SK-N-SH treated with all-trans-retinoic acid at 6 μM for 48 hours (cell line): ENCODE measurements at regions not wholly inside any gene's neighbourhood (a gene's known extent, or its start where the extent isn't known, plus 50 kb on each side); places are given as distances from the start of the nearest gene placed in this dataset.

Source experiments
- ATAC-seq: fragments of 200-7000 bp; cut with Tn5 transposase; 3 replicates; pipeline ENCODE4 v1.9.1; 2020; ENCODE audit warnings: mild to moderate bottlenecking, moderate library complexity
- ARNTL ChIP-seq: fragments of 450-650 bp; formaldehyde crosslinking; IDR thresholded peaks from 2 replicates; pipeline ENCODE4 v1.5.0; 2020; ENCODE audit warnings: low read depth, mild to moderate bottlenecking, moderate library complexity, borderline replicate concordance
- BACH2 ChIP-seq: fragments of 250-450 bp; sonication (Bioruptor Pico); IDR thresholded peaks from 2 replicates; pipeline ENCODE4 v1.9.0; 2021; ENCODE audit warnings: mild to moderate bottlenecking, borderline replicate concordance
- CREB5 ChIP-seq: fragments of 250-450 bp; sonication (Bioruptor Pico); IDR thresholded peaks from 2 replicates; pipeline ENCODE4 v1.5.1; 2020; ENCODE audit warnings: low read depth, mild to moderate bottlenecking, moderate library complexity
- CSDC2 ChIP-seq: fragments of 250-450 bp; sonication (Bioruptor Pico); IDR thresholded peaks from 2 replicates; pipeline ENCODE4 v1.5.0; 2020; ENCODE audit warnings: mild to moderate bottlenecking, moderate library complexity
- CSRNP3 ChIP-seq: fragments of 250-450 bp; sonication (Bioruptor Pico); IDR thresholded peaks from 2 replicates; pipeline ENCODE4 v1.5.1; 2021; ENCODE audit warnings: mild to moderate bottlenecking, moderate library complexity
- ESRRG ChIP-seq: fragments of 250-450 bp; sonication (Bioruptor Pico); IDR thresholded peaks from 2 replicates; pipeline ENCODE4 v1.6.1; 2021; ENCODE audit warnings: mild to moderate bottlenecking
- GLIS3 ChIP-seq: fragments of 250-450 bp; sonication (Bioruptor Pico); IDR thresholded peaks from 2 replicates; pipeline ENCODE4 v1.5.0; 2020; ENCODE audit warnings: mild to moderate bottlenecking, moderate library complexity
- OSR1 ChIP-seq: fragments of 250-450 bp; sonication (Bioruptor Pico); IDR thresholded peaks from 2 replicates; pipeline ENCODE4 v1.8.0; 2022; ENCODE audit warnings: moderate library complexity, mild to moderate bottlenecking, inconsistent platforms
- PPARA ChIP-seq: fragments of 250-450 bp; sonication (Bioruptor Pico); IDR thresholded peaks from 2 replicates; pipeline ENCODE4 v1.5.0; 2020; ENCODE audit warnings: mild to moderate bottlenecking, borderline replicate concordance
- RARB ChIP-seq: fragments of 250-450 bp; sonication (Bioruptor Pico); IDR thresholded peaks from 2 replicates; pipeline ENCODE4 v1.8.0; 2021; ENCODE audit warnings: mild to moderate bottlenecking, moderate library complexity
- SNAI2 ChIP-seq: fragments of 250-450 bp; sonication (Bioruptor Pico); IDR thresholded peaks from 2 replicates; pipeline ENCODE4 v1.5.0; 2020; ENCODE audit warnings: mild to moderate bottlenecking, moderate library complexity
- ZC3H10 ChIP-seq: fragments of 250-450 bp; sonication (Bioruptor Pico); IDR thresholded peaks from 2 replicates; pipeline ENCODE4 v1.5.1; 2021; ENCODE audit warnings: mild to moderate bottlenecking, moderate library complexity
- ZFP3 ChIP-seq: fragments of 250-450 bp; sonication (Bioruptor Pico); IDR thresholded peaks from 2 replicates; pipeline ENCODE4 v1.5.0; 2020; ENCODE audit warnings: mild to moderate bottlenecking, moderate library complexity
- ZFP30 ChIP-seq: fragments of 450-650 bp; formaldehyde crosslinking; IDR thresholded peaks from 2 replicates; pipeline ENCODE4 v1.5.0; 2022; ENCODE audit warnings: mild to moderate bottlenecking, moderate library complexity
- ZNF565 ChIP-seq: fragments of 450-650 bp; formaldehyde crosslinking; conservative IDR thresholded peaks from 2 replicates; pipeline ENCODE4 v1.5.0; 2020; ENCODE audit warnings: low read depth, mild to moderate bottlenecking, moderate library complexity
- ZNF70 ChIP-seq: fragments of 450-650 bp; formaldehyde crosslinking; IDR thresholded peaks from 2 replicates; pipeline ENCODE4 v1.5.0; 2020; ENCODE audit warnings: mild to moderate bottlenecking, moderate library complexity
- ZNF8 ChIP-seq: fragments of 450-650 bp; formaldehyde crosslinking; IDR thresholded peaks from 2 replicates; pipeline ENCODE4 v1.5.0; 2020; ENCODE audit warnings: mild to moderate bottlenecking, moderate library complexity
- TF ChIP-seq, protein P1 (sequence below): fragments of 250-450 bp; sonication (Bioruptor Pico); IDR thresholded peaks from 2 replicates; pipeline ENCODE4 v1.8.0; 2020; ENCODE audit warnings: mild to moderate bottlenecking, moderate library complexity, borderline replicate concordance
- TF ChIP-seq, protein P2 (sequence below): fragments of 250-450 bp; sonication (Bioruptor Pico); IDR thresholded peaks from 2 replicates; pipeline ENCODE4 v1.5.0; 2020; ENCODE audit warnings: mild to moderate bottlenecking, moderate library complexity
- TF ChIP-seq, protein P3 (sequence below): fragments of 250-450 bp; sonication (Bioruptor Pico); IDR thresholded peaks from 2 replicates; pipeline ENCODE4 v1.8.0; 2021; ENCODE audit warnings: low read depth, mild to moderate bottlenecking, moderate library complexity, borderline replicate concordance

DNA sequence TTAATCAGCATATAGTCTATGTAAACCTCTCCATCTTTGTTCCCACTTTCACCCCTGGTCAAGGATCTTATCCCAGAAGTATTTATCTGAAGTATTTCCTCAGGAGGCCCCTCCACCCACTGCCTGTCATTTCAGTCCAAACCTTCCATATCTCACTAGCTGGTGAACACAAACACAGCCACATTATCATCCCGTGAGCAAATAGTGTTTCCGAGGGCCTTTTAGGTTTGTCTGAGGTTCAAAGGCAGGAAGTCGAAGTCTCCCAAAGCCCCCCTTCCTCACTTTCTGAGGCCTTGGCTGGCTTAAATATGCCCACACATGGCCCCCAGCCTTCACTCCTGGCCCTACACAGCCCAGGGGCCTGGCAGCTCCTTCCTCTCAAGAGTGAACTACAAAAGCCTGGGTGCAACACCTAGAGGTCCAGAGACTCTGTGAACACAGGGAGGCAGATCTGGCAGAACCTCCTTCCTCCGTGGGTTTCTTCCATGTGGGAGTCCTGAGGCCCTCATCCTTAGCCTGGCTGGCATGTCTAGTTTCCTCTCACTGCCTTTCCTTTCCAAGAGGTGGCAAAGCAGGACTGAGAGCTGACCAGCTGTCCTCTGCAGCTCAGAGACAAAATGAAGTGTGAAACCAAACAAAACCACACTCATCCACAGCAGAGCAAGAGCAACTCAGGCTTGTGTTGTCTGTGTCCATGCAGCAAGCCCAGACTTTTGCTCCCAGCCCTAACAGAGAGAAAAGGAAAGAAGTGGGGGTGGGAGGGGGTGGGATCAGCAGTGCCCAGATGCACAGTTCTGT lies 264.2 kb downstream of the SS18 start (continued):
- TF ChIP-seq CREB5 (CRISPR knock-in tag): no peak
- no peak for TF ChIP-seq GLIS3

GRCh38 chr18:25825056-25825455 lies 265.4 kb downstream of the SS18 start:
- TF ChIP-seq RARB (CRISPR knock-in tag): no peak
- TF ChIP-seq, all 23 proteins: peak for 0
- no peak for ATAC-seq

DNA sequence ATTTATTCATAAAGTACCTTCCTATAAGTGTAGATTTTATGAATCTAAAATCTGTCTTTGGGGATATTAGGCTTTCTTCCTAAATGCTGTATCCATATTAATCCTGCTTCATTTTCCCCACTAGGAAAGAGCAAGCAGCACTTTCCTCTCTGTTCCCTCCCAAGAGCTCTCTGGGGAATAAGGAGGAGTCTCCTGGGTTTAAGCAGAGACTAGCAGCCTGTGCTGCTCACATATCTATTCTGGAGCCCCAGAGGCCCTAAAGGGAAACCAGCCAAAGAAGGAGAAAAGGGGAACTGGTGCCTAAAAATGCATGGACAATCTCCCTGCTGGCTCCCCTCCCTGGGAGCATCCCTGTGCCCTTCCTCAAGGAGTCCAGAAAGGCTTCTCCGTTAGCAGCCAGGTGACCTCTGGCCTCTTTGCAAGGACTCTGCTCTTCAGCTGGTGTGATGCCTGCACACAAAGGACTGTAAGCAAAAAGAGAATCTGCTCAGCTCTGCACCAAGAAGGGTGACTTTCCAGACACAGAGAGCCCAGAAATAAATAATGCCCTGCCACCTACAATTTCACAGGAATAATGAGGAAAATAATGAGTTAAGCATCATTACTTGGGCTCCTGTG lies 270.6 kb downstream of the SS18 start:
- TF ChIP-seq SNAI2: no peak
- TF ChIP-seq BACH2 (CRISPR knock-in tag): no peak
- no peak for TF ChIP-seq ZNF565 (CRISPR knock-in tag)
- TF ChIP-seq GLIS3: no peak
- no peak for TF ChIP-seq CSRNP3
- TF ChIP-seq, protein P1, sequence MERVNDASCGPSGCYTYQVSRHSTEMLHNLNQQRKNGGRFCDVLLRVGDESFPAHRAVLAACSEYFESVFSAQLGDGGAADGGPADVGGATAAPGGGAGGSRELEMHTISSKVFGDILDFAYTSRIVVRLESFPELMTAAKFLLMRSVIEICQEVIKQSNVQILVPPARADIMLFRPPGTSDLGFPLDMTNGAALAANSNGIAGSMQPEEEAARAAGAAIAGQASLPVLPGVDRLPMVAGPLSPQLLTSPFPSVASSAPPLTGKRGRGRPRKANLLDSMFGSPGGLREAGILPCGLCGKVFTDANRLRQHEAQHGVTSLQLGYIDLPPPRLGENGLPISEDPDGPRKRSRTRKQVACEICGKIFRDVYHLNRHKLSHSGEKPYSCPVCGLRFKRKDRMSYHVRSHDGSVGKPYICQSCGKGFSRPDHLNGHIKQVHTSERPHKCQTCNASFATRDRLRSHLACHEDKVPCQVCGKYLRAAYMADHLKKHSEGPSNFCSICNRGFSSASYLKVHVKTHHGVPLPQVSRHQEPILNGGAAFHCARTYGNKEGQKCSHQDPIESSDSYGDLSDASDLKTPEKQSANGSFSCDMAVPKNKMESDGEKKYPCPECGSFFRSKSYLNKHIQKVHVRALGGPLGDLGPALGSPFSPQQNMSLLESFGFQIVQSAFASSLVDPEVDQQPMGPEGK (CRISPR knock-in tag): no peak
- TF ChIP-seq PPARA: no peak
- no peak for TF ChIP-seq OSR1 (CRISPR knock-in tag)
- TF ChIP-seq, protein P2, sequence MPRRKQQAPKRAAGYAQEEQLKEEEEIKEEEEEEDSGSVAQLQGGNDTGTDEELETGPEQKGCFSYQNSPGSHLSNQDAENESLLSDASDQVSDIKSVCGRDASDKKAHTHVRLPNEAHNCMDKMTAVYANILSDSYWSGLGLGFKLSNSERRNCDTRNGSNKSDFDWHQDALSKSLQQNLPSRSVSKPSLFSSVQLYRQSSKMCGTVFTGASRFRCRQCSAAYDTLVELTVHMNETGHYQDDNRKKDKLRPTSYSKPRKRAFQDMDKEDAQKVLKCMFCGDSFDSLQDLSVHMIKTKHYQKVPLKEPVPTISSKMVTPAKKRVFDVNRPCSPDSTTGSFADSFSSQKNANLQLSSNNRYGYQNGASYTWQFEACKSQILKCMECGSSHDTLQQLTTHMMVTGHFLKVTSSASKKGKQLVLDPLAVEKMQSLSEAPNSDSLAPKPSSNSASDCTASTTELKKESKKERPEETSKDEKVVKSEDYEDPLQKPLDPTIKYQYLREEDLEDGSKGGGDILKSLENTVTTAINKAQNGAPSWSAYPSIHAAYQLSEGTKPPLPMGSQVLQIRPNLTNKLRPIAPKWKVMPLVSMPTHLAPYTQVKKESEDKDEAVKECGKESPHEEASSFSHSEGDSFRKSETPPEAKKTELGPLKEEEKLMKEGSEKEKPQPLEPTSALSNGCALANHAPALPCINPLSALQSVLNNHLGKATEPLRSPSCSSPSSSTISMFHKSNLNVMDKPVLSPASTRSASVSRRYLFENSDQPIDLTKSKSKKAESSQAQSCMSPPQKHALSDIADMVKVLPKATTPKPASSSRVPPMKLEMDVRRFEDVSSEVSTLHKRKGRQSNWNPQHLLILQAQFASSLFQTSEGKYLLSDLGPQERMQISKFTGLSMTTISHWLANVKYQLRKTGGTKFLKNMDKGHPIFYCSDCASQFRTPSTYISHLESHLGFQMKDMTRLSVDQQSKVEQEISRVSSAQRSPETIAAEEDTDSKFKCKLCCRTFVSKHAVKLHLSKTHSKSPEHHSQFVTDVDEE (CRISPR knock-in tag): no peak
- no peak for TF ChIP-seq ZNF70
- TF ChIP-seq ZNF8: no peak
- no peak for TF ChIP-seq ESRRG (CRISPR knock-in tag)
- TF ChIP-seq CREB5 (CRISPR knock-in tag): no peak
- no peak for TF ChIP-seq CSDC2 (CRISPR knock-in tag)
- TF ChIP-seq, protein P3, sequence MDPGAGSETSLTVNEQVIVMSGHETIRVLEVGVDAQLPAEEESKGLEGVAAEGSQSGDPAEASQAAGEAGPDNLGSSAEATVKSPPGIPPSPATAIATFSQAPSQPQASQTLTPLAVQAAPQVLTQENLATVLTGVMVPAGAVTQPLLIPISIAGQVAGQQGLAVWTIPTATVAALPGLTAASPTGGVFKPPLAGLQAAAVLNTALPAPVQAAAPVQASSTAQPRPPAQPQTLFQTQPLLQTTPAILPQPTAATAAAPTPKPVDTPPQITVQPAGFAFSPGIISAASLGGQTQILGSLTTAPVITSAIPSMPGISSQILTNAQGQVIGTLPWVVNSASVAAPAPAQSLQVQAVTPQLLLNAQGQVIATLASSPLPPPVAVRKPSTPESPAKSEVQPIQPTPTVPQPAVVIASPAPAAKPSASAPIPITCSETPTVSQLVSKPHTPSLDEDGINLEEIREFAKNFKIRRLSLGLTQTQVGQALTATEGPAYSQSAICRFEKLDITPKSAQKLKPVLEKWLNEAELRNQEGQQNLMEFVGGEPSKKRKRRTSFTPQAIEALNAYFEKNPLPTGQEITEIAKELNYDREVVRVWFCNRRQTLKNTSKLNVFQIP (CRISPR knock-in tag): no peak
- no peak for TF ChIP-seq ZFP30 (CRISPR knock-in tag)
- TF ChIP-seq ARNTL (CRISPR knock-in tag): no peak
- no peak for TF ChIP-seq ZFP3 (CRISPR knock-in tag)
- TF ChIP-seq ZC3H10: no peak
- ATAC-seq: no peak
